ENCODE measurements at regions not wholly inside any gene's neighbourhood (a gene's known extent, or its start where the extent isn't known, plus 50 kb on each side); places are given as distances from the start of the nearest gene placed in this dataset.
"Not testable (repeated sequence)": the region's sequence is repeated elsewhere in the genome, so short reads cannot be mapped to it uniquely, and the experiment has no call there.

DNA sequence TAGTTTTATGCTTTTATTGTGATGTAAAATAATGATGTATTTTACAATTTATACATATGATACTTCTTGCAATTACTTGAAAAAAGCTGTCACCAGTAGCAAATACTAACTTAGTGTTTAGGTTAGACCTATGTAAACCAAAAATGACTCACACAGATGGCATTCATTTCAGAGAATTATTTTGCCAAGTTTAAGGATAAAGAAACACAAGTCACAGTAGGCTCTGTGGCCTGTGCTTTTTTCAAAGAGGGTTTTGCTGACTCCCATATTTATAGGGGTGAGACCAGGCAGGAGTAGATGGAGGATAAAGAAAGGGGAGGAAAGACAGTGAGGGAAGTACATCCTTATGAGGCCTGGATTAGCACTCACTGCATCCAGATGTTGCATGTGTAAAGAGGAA lies 356.6 kb upstream of the NPAP1 start:
- TF ChIP-seq CTCF (IDR thresholded peaks at IDR 0.05; ENCODE audit: control insufficient read depth, insufficient read depth, low read depth, low read length, missing control alignments) = no peak
- no peak overlapping the region for H3K4me3 ChIP-seq (ENCODE audit: control insufficient read depth, low read depth, low read length)
- no peak for DNase-seq (ENCODE audit: low read depth)

DNA sequence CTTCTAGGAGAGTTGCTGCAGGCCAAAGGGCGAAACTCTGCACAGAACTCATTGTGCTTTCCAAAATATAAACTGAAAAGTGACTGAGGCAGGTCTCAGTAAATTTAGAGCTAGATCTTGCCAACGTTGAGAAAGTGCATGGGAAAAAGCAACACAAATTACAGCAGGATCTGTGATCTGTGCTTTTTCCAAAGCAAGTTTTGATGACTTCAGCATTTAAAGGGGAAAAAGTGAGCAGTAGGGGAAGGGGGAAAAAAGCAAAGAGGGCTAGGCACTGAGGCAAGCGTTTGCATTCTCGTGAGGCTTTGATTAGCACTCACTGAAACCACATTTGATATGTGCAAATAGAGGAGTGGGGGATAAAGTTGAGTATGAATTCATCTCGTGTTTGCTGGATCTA lies 351.5 kb upstream of the NPAP1 start:
- not testable (repeated sequence) for H3K4me3 ChIP-seq (ENCODE audit: control insufficient read depth, low read depth, low read length); DNase-seq (ENCODE audit: low read depth)

- H3K4me3 ChIP-seq (ENCODE audit: control insufficient read depth, low read depth, low read length); DNase-seq (ENCODE audit: low read depth): not testable (repeated sequence)
These were observed 349.1 kb upstream of the NPAP1 start for GRCh38 chr15:24326513-24326912.

DNA sequence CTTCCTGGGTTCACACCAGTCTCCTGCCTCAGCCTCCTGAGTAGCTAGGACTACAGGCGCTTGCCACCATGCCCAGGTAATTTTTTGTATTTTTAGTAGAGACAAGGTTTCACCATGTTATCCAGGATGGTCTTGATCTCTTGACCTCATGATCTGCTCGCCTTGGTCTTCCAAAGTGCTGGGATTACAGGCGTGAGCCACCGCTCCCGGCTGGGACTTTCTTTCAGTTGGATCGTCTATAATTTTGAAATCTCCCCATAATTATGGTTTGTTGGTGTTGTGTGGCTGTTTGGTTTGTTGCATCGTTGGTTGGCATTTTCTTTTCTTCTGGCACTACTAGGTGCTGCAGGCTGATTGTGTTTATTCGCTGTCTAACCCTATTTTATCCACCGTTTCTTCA lies 343.6 kb upstream of the NPAP1 start:
- not testable (repeated sequence) for DNase-seq (ENCODE audit: low read depth); H3K4me3 ChIP-seq (ENCODE audit: control insufficient read depth, low read depth, low read length)

- not testable (repeated sequence) for DNase-seq (ENCODE audit: low read depth); H3K4me3 ChIP-seq (ENCODE audit: control insufficient read depth, low read depth, low read length)
These were observed 333.7 kb upstream of the NPAP1 start for GRCh38 chr15:24341876-24342275.

DNA sequence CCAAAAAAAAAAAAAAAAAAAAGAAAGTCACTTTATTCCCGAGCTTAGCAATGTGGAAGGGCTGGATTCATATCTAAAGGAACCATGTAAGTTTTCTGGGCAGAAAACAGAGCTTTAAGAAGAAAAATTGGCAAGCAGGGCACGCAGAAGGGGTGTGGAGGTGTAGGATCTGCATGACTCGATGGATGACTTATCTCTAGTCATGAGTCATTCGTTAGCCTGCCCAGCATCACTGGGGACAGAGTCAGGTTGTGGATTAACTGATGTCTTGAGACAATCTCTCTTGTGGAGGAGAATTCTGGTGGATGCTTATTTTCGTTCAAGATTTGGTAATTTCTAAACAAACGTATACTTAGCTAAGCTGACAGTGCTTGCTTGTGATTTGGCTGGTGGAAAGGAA lies 322.8 kb upstream of the NPAP1 start:
- not testable (repeated sequence) for H3K4me3 ChIP-seq (ENCODE audit: control insufficient read depth, low read depth, low read length); DNase-seq (ENCODE audit: low read depth)

- DNase-seq (ENCODE audit: low read depth) = not testable (repeated sequence)
These were observed 294.5 kb upstream of the NPAP1 start for GRCh38 chr15:24381103-24381502.

DNA sequence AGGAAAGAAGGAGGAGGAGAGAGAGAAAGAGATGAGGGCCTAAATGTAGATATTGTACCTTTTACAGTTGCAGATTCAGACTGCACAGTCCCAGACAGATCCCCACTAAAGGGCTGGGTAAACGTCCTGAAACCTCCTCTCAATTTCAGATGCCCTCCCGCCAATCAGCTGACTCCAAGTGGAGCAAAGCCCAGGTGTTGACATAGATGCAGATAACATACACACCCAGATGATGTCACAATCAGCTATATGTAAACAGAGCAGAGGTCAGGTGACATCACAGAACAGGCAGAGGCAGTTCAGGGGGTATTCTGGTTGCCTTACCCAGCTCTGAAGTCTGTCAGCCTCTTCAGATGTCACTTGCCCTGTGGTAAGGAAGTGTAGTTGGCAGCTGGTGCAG lies 290.3 kb upstream of the NPAP1 start:
- not testable (repeated sequence) for DNase-seq (ENCODE audit: low read depth); H3K4me3 ChIP-seq (ENCODE audit: control insufficient read depth, low read depth, low read length)

More at GRCh38 chr15:24381103-24381502, 294.5 kb upstream of the NPAP1 start:
- not testable (repeated sequence) for H3K4me3 ChIP-seq (ENCODE audit: control insufficient read depth, low read depth, low read length)

DNA sequence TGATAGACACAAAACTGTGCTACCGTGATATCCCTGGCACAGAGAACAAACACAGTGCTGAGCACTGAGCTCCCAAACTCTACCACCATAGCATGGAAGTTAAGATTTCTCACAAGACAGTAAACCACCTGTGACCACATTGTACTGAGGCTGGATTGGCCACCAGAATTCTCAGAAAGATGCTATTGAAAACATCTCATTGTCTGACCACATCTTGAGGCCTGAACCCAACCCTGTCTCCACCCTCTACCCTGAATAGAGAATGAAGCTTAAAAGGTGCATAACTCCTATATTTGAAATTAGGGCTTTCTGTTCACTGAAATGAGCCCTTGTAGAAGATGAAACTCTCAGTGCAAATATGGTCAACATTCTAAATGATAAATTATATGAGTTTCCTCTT lies 281.3 kb upstream of the NPAP1 start:
- no peak for DNase-seq (ENCODE audit: low read depth)
- TF ChIP-seq CTCF (IDR thresholded peaks at IDR 0.05; ENCODE audit: control insufficient read depth, insufficient read depth, low read depth, low read length, missing control alignments) = no peak
- no peak overlapping the region for H3K4me3 ChIP-seq (ENCODE audit: control insufficient read depth, low read depth, low read length)

GRCh38 chr15:24412649-24413048 lies 262.9 kb upstream of the NPAP1 start:
- DNase-seq (ENCODE audit: low read depth); H3K4me3 ChIP-seq (ENCODE audit: control insufficient read depth, low read depth, low read length): not testable (repeated sequence)

- not testable (repeated sequence) for H3K4me3 ChIP-seq (ENCODE audit: control insufficient read depth, low read depth, low read length); DNase-seq (ENCODE audit: low read depth)
These were observed 249.1 kb upstream of the NPAP1 start for GRCh38 chr15:24426286-24427054.

- DNase-seq (ENCODE audit: low read depth); H3K4me3 ChIP-seq (ENCODE audit: control insufficient read depth, low read depth, low read length): not testable (repeated sequence)
These were observed 248.5 kb upstream of the NPAP1 start for GRCh38 chr15:24427055-24427400.

GRCh38 chr15:24435075-24435820 lies 240.3 kb upstream of the NPAP1 start:
- not testable (repeated sequence) for DNase-seq (ENCODE audit: low read depth); H3K4me3 ChIP-seq (ENCODE audit: control insufficient read depth, low read depth, low read length)

GRCh38 chr15:24437270-24437669 lies 238.3 kb upstream of the NPAP1 start:
- not testable (repeated sequence) for H3K4me3 ChIP-seq (ENCODE audit: control insufficient read depth, low read depth, low read length); DNase-seq (ENCODE audit: low read depth)

- H3K4me3 ChIP-seq (ENCODE audit: control insufficient read depth, low read depth, low read length); DNase-seq (ENCODE audit: low read depth): not testable (repeated sequence)
These were observed 237.8 kb upstream of the NPAP1 start for GRCh38 chr15:24437735-24438134.

- not testable (repeated sequence) for H3K4me3 ChIP-seq (ENCODE audit: control insufficient read depth, low read depth, low read length); DNase-seq (ENCODE audit: low read depth)
These were observed 198.2 kb upstream of the NPAP1 start for GRCh38 chr15:24477107-24478025.
